NCI-H1092 (cell line): ENCODE measurements at regions not wholly inside any gene's neighbourhood (a gene's known extent, or its start where the extent isn't known, plus 50 kb on each side); places are given as distances from the start of the nearest gene placed in this dataset.
"Not testable (repeated sequence)": the region's sequence is repeated elsewhere in the genome, so short reads cannot be mapped to it uniquely, and the experiment has no call there.

Experiments
- DNase-seq: peaks from one replicate; lab custom pipeline; 2025; lab: John Stamatoyannopoulos, UW

DNA sequence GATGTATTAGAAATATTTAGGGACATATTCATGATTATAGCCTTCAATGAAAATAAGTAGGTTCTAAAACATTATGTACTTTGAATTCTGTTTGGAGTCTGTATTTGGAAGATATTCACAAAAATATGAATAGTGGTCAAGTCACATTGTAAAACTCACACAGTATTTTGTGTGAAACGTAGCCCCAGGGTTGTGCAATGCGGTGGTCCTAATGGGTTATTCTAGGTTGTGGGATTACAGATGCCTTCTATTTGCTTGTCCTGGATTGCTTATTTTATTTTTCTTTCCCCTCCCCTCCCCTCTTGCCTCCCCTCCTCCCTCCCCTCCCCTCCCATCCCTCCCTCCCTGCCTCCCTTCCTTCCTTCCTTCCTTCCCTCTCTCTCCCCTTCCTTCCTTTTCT lies 93.7 kb upstream of the THUMPD2 start:
- no peak for DNase-seq

DNA sequence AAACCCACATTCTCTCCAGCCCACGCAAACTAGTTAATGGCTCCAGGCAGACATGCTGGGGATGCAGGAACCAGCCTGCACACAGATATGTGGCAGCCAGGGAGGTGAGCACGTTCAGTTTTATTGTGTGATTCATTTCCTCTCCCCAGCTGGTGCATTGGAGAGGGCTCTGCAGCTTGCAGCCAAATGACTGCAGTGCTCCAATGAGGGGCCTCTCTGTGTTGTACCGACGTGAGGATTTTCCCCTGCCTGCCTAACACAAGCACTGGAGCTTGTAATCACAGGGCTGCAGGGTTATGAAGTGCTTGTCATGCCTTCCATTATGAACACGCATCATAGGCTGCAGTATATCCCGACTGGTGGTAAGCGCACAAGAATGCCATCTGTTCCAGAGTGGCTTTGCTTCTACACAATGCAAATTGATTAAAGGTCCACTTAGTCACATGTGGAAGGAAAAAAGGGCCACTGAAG lies 92.3 kb upstream of the THUMPD2 start:
- no peak for DNase-seq

DNA sequence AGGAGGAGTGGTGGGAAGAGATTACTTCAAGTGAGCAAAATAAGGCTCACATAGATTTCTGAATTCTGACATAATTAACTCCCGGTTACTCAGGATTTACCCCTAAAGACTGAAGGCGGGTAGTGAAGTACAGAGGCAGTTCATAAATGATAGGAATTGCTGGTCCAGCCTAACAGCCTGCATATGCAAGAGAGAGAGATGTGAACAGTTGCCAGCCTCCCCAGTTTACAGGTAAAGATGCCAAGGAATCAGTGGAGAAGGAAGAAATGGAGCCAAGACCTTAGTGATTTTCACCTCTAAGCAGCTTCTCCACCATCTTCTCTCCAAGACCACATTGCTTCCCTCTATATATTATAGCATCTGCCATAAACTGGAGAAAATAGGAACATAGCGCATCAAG lies 91.8 kb upstream of the THUMPD2 start:
- DNase-seq = no peak

DNA sequence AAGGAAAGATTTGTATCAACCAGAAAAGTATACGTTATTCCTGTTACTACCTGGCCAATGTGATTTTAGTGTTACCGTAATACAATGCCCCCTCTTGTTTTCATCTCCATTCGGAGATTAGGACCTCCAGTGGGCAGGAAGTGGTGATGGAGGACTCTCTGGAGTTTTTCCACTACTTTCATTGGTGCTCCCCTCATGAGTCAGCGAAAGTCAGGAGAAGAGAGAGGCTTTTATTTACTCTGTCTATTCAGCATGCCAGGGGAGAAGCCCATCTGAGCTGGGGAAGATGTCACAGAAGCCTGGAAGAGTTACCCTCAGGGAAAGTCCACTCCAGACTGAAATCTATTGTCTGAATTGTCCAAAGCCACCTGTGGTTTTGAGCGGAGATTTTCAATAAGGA lies 88.2 kb upstream of the THUMPD2 start:
- no peak for DNase-seq

DNA sequence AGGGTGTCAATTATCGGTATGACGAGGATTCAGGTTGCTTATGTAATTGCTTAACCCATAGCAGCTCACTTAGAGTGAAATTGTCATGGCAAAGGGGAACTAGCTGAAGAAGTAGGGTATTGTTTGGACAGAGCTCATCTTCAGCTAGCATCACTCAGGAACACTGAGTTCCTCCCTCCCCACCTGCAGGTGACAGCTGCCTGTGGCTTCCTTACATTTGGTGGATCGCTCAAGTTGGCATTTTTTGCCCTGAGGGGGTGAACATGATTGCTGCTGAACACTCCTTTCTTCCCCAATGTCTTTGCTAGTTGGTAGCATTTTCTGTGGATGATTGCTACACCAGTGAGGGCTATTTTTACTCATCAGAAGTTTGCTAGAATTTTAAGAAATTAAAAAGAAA lies 86.7 kb upstream of the THUMPD2 start:
- no peak for DNase-seq

DNA sequence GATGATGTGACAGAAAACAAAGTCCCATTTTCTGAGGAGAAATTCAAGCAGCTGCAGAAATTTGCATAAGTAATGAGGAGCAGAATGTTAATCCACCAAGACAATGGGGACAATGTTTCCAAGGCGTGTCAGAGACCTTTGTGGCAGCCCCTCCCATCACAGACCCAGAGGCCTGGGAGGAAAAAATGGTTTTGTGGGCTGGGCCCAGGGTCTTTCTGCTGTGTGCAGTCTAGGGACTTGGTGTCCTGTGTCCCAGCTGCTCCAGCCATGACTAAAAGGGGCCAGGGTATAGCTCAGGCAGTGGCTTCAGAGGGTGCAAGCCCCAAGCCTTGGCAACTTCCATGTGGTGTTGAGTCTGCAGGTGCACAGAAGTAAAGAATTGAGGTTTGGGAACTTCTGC lies 84.6 kb upstream of the THUMPD2 start:
- not testable (repeated sequence) for DNase-seq

DNA sequence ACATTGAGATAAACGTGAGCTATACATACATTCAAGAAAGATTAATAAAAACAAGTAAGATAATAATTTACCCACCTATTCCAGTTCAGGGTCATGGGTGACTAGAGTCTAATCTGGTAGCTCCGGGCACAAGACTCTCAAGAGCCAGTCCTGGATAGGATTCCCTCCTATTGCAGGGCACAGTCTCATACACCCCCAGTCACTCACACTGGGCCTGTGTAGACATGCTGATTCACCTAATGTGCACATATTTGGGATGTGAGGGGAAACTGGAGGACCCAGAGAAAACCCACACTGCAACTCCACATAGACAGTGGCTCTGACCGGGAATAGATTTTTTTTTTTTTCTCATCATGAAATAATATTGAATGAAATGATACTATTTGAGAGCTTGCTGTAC lies 81.5 kb upstream of the THUMPD2 start:
- DNase-seq = no peak

DNA sequence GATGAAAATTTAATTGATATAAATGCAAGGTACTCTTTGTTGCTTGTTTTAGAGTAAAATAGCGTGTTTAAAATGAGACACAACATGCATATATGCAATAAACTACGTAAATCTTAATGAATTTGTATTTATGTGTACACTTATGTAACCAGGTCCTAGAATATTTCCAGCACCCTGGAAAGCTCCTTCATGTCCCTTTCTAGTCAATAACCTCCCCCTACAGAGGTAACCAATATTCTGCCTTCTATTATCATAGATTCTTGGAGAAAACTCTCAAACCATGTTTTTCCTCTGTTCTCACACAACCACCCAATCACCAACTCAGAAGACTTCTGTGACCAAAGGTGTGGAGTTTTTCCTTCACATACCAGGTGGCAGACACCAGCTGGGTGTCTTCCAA lies 79.6 kb upstream of the THUMPD2 start:
- no peak for DNase-seq

DNA sequence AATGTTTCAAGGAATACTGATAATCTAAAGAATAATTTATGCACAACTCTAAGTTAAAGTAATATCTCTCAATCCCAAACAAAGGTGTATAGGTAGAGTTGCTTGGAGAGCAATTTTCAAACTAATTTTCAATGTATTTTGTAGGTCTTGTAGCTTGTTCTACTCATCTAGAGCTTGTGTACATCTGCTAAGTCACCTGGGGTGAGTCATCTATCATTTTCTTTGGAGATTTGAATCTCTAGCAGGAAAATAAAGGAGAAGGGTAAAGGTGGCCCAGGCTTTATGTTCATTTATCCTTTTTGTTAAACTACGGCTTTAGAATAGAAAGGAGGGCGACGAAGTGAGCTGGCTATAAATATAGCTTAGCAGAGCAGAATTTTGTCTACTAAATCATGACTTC lies 76.8 kb upstream of the THUMPD2 start:
- DNase-seq = no peak

DNA sequence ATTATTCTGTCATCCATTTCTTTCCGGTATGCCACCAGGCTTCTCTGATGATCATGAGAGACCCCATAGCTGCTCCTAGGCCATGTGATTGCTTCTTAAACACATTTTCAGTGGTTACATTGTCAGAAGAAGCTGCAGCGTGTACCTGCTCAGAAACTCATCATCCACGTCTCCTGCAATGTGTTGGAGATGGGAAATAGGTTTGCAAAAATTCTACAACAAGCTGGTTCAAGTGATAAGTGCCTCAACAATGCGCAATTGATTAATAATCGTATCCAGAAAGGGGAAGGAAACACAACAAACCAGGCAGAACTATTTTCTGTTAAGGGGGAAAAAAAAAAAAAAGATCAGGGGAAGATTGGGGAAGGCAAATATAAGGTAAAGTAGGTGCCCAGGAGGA lies 75.7 kb upstream of the THUMPD2 start:
- no peak for DNase-seq

DNA sequence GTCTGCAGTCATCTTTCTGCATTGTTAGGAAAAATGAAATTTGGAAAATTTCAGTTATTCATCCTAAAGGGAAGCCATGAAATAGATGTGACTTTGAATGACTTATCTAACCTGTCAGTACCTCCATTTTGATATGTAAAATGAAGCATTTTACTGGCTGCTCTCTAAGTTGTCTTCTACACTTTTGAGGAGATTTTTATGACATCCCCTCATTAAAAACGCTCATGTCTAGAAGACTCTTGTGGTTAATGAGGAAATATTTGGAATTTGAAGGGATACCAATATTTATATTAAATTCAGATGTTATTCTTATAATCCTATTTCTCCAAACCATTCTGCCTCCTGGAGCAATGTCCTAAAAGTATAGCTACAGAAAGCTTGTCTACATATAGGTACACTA lies 73.8 kb upstream of the THUMPD2 start:
- no peak for DNase-seq

DNA sequence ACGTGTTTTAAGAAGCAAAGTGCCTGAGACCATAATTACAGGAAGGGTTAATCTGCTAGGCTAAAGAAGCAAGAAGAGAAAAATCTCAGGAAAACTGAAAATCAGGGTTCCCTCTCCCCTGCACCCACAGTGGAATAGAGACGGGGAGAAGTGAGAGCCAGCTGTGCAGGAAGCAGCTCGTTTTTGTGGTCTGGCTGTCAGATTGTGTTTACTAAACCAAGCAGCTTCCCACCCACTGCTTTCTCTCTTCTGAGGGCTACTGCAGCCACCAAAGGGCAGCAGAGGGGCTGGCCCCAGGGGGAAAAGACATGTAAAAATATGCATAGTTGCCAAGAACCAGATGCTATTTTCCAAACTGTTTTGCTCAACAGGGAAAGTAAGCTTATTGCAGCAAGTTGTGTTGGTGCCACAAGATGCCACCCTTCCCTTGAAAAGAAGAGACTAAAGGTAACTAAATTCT lies 72.6 kb upstream of the THUMPD2 start:
- DNase-seq = no peak

DNA sequence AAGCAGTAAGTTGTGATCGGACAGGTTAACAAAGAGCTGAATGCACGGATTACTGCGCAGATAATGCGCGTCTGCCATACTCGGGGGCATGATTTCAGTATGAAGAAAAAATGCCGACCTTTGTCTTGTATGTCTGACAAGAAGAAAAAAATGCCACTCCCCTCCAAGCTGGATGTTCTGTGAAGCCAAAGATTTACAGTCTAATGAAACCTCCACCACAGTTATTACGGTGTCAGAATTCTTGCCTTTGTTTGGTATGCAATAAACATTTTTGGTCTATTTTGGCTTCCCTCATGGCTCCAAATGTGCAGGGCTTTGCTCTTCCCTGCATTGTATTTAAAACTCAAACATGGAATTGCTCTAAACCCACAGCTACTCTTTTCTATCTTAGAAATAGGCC lies 72.2 kb upstream of the THUMPD2 start:
- no peak for DNase-seq

DNA sequence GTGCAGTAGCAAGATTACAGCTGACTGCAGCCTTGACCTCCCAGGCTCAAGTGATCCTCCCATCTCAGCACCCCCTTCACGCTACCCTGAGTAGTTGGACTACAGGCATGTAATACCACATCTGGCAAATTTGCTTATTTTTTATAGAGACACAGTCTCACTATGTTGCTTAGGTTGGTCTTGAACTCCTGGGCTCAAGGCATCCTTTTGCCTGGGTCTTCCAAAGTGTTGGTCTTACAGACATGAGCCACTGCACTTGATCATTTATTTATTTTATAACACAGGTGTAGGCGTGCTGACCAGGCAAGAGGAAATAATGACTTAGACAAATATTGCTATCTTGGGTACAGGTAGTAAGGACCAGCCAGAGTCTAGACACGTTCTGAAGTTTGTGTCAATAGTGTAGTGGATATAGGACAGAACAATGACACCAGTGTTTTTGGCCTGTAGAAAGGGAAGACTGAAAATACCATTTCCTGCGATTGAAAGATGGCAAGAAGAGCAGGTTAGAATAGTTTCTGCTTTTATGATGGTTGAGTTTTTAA lies 71.0 kb upstream of the THUMPD2 start:
- DNase-seq = no peak

DNA sequence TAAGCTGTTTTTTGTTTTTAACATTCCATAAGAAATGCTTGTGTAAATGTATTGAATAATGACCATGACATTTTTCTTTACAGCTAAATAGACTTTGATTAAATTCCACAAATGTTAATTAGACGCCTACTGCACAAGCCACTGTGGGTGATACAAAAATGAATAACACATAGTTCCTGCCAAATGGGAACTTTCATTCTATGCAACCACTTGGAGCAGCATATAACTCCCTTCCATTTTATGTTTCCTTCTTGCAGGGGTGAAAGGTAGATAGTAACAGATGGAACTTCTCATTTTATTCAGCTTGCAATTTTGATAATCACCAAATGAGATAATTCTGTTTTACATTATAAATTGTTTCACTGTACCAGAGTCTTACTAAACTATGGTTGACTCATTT lies 70.0 kb upstream of the THUMPD2 start:
- no peak for DNase-seq

DNA sequence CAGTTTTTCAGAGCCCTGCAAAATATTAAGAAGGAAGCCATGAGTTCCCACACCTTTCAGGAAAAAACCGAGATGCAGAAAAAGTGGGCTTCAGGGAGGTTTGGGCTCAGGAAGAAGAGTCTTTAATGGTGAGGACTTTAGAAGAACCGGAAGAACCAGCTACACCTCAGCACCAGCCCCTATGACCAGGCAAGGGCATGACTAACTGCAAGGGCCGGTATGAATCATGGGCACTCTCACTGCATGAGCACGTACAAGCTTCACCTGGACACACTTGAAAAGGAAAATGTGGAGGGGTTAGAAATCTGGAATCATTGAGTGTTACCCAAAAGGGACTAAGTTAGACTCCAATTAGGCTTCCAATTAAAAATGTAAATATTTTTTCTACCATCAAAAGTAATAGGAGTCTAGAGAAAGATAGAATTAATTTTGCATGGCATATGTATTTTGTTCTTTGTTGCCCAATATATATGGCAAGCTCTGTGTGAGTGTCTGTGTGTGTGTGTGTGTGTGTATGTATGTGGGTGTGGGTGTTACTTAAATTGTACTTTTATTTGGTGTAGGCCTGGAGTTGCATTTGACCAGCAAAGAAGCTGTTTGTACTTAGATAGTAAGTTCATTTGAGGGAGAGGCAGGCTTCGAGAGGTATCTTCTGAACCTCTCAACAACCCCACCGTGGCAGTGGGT lies 66.5 kb upstream of the THUMPD2 start:
- no peak for DNase-seq

DNA sequence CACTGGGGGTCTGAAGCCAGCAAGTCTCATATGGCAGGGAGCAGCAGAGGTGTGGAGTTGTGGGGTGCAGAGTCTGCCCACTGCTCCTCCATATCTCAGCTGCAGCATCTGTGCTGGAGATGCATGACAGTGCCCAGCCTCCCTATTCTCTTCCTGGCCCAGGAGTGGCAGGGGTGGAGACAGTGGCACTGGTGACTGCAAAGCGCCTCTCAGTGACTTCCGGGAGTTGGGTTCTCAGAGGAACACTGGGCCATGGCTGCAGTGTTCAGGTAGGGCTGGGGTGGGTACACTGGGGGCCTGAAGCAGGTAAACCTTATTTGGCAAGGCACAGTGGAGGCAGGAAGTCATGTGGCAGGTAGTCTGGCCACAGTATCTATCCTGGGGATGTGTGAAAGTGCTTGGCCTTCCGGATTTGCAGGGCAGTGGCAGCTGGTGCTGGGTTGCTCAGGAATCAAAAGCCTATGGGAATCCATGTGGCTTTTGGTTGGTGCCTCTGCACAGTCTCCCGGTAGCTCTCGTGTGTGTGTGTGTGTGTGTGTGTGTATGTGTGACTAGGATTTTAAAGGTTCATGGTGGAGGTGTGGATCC lies 60.3 kb upstream of the THUMPD2 start:
- DNase-seq = no peak

DNA sequence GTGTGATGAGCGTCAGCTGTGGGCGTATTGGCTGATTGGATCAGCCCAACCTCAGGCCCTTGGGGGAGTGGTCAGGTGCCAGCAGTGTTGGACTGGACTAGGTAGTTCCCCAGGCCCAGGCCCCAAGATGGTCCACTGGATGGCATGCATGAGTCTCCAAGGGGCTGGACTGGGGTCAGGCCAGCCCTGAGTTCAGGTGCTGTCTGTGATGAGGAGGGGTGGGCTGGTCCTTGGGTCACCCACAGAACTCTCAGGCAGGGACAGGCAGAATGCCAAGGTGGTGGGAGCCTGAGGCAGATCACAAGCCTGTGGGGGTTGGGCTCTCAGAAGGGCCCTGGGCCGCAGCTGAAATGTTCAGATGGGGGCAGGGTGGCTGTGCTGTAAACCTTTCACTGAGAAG lies 59.5 kb upstream of the THUMPD2 start:
- no peak for DNase-seq

DNA sequence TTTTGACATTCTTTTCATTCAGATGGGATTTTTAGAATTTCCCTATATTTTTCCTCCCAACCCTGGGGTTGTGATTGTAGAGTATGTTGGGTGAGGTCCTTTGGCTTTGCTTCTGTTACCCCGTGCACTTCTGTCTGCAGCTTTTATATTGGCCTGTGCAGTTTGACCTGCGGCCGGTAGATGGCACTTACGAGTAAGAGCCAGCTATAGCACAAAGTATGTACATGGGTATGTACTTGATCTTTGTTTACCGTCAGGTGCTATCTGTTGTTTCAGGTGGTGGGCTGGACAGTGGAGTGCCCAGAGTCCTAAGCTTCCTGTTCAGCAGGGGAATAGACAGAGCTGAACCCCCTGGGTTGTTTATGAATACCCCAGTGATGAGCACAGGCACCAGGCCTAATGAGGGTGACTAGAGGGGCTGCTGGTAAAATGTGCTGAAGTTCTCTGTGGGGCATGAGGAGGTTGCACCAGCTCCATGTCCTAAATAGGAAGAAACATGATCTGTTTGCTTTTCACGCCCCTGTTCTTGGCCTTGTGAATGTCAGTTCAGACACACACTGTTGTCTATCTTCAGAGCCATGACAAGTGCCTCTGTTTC lies 58.9 kb upstream of the THUMPD2 start:
- no peak for DNase-seq

DNA sequence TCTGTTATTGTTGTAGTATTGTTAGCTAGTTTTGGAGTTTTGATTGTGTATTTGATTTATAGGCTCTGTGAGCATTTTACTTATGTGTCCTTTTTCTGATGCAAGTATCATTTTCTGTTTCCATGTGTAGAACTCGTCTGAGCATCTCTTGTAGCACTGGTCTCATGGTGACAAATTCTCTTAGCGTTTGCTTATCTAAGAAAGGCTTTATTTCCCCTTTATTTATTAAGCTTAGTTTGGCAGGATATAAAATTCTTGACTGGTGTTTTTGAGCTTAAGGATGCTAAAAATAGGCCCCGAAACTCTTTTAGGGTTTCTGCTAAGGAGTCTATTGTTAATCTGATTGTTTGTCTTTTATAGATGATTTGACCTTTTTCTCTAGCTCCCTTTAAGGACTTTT lies 57.6 kb upstream of the THUMPD2 start:
- no peak for DNase-seq

DNA sequence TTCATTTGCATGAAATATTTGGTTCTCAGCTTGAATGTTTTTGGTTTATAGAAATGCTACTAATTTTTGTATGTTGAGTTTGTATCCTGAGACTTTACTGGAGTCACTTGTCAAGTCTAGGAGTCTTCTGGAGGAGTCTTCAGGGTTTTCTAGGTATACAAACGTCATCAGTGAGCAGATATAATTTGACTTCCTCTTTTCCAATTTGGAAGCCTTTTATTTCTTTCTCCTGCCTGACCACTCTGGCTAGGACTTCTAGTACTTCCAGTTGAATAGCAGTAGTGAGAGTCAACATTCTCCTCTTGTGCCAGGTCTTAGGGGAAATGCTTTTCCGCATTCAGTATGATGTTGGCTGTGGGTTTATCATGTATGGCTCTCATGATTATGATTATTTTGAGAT lies 55.4 kb upstream of the THUMPD2 start:
- no peak for DNase-seq

DNA sequence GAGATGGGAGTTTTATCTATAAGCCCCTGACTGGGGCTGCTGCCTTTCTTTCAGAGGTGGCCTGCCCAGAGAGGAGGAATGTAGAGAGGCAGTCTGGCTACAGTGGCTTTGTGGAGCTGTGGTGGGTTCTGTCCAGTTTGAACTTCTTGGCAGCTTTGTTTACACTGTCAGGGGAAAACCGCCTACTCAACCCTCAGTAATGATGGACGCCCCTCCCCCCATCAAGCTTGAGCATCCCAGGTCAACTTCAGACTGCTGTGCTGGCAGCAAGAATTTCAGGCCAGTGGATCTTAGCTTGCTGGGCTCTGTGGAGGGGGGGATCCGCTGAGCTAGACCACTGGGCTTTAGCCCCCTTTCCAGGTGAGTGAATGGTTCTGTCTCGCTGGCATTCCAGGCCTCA lies 51.6 kb upstream of the THUMPD2 start:
- DNase-seq = not testable (repeated sequence)
